ENCODE measurements at regions not wholly inside any gene's neighbourhood (a gene's known extent, or its start where the extent isn't known, plus 50 kb on each side); places are given as distances from the start of the nearest gene placed in this dataset.

DNA sequence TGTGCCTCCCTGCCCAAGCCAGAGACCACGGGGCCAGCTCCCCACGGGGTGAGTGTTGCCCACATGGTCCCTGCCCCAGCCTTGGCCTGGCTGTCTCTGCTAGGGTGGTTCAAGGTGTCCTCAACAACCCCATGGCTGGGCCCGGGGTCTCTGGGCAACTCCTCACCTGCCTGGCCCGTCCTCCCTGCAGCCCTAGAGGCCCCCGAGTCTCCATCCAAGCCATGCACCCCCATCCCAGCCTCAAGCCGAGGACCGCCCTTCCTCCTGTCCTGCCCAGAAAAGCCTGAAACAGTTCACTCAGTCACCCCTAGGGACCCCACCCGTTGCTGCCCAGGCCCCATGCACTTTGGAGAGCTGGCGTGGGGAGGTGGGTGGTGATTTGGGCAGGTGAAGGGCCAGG lies 120.9 kb downstream of the FAM53A start:
- H3K27me3 ChIP-seq (ENCODE audit: insufficient read depth, low read length), result peaks cover 1% of the 10 kb centered on the region
- H2AFZ ChIP-seq (ENCODE audit: low read length), result no peak overlapping the region
- no peaks in the 10 kb centered on the region for H4K20me1 ChIP-seq (ENCODE audit: insufficient read depth, low read length)
- no peaks in the 10 kb centered on the region for H3K4me1 ChIP-seq (ENCODE audit: insufficient read depth, low read length)
- TF ChIP-seq, protein P1, sequence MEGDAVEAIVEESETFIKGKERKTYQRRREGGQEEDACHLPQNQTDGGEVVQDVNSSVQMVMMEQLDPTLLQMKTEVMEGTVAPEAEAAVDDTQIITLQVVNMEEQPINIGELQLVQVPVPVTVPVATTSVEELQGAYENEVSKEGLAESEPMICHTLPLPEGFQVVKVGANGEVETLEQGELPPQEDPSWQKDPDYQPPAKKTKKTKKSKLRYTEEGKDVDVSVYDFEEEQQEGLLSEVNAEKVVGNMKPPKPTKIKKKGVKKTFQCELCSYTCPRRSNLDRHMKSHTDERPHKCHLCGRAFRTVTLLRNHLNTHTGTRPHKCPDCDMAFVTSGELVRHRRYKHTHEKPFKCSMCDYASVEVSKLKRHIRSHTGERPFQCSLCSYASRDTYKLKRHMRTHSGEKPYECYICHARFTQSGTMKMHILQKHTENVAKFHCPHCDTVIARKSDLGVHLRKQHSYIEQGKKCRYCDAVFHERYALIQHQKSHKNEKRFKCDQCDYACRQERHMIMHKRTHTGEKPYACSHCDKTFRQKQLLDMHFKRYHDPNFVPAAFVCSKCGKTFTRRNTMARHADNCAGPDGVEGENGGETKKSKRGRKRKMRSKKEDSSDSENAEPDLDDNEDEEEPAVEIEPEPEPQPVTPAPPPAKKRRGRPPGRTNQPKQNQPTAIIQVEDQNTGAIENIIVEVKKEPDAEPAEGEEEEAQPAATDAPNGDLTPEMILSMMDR (IDR thresholded peaks at IDR 0.05; ENCODE audit: extremely low read depth, low read depth, low read length), result no peak
- no peaks in the 10 kb centered on the region for H3K79me2 ChIP-seq (ENCODE audit: insufficient read depth, low read length)
- H3K9me3 ChIP-seq (ENCODE audit: low read depth, low read length), result no peaks in the 10 kb centered on the region
- H3K4me3 ChIP-seq (ENCODE audit: insufficient read depth, low read length), result no peak overlapping the region
- H3K36me3 ChIP-seq (ENCODE audit: insufficient read depth, low read length), result no peaks in the 10 kb centered on the region
- no peak for DNase-seq (ENCODE audit: insufficient read length, low spot score, missing footprints)
- H3K4me2 ChIP-seq (ENCODE audit: insufficient read depth, low read length), result no peak overlapping the region
- no peak overlapping the region for H3K27ac ChIP-seq (ENCODE audit: low read depth, low read length)

- TF ChIP-seq, protein P1 (IDR thresholded peaks at IDR 0.05; ENCODE audit: extremely low read depth, low read depth, low read length), result no peak
- no peak for DNase-seq (ENCODE audit: insufficient read length, low spot score, missing footprints)
- Histone ChIP-seq H3K27me3 (ENCODE audit: insufficient read depth, low read length) (peaks cover 4% of the 10 kb centered on the region), H3K4me1 (ENCODE audit: insufficient read depth, low read length) (no peaks in the 10 kb centered on the region), H3K4me2 (ENCODE audit: insufficient read depth, low read length) (no peak overlapping the region), H3K36me3 (ENCODE audit: insufficient read depth, low read length) (no peaks in the 10 kb centered on the region), H3K27ac (ENCODE audit: low read depth, low read length) (no peak overlapping the region), H4K20me1 (ENCODE audit: insufficient read depth, low read length) (no peaks in the 10 kb centered on the region), H3K4me3 (ENCODE audit: insufficient read depth, low read length) (no peak overlapping the region), H2AFZ (ENCODE audit: low read length) (no peak overlapping the region), H3K79me2 (ENCODE audit: insufficient read depth, low read length) (no peaks in the 10 kb centered on the region), H3K9me3 (ENCODE audit: low read depth, low read length) (no peaks in the 10 kb centered on the region)
These were observed 121.3 kb downstream of the FAM53A start for GRCh38 chr4:1562771-1563170.

- DNase-seq (ENCODE audit: insufficient read length, low spot score, missing footprints), result no peak
- TF ChIP-seq, protein P1 (IDR thresholded peaks at IDR 0.05; ENCODE audit: extremely low read depth, low read depth, low read length), result no peak
- peaks cover 4% of the 10 kb centered on the region for H3K27me3 ChIP-seq (ENCODE audit: insufficient read depth, low read length)
These were observed 121.7 kb downstream of the FAM53A start for GRCh38 chr4:1562371-1562770.

GRCh38 chr4:1561286-1561990 lies 122.7 kb downstream of the FAM53A start:
- Histone ChIP-seq H3K4me1 (ENCODE audit: insufficient read depth, low read length) (no peaks in the 10 kb centered on the region), H3K27me3 (ENCODE audit: insufficient read depth, low read length) (peaks cover 10% of the 10 kb centered on the region), H3K4me3 (ENCODE audit: insufficient read depth, low read length) (no peak overlapping the region), H3K4me2 (ENCODE audit: insufficient read depth, low read length) (no peak overlapping the region), H3K79me2 (ENCODE audit: insufficient read depth, low read length) (no peaks in the 10 kb centered on the region), H4K20me1 (ENCODE audit: insufficient read depth, low read length) (no peaks in the 10 kb centered on the region), H2AFZ (ENCODE audit: low read length) (no peak overlapping the region), H3K36me3 (ENCODE audit: insufficient read depth, low read length) (no peaks in the 10 kb centered on the region), H3K9me3 (ENCODE audit: low read depth, low read length) (no peaks in the 10 kb centered on the region), H3K27ac (ENCODE audit: low read depth, low read length) (no peak overlapping the region)
- TF ChIP-seq, protein P1 (IDR thresholded peaks at IDR 0.05; ENCODE audit: extremely low read depth, low read depth, low read length), result no peak
- no peak for DNase-seq (ENCODE audit: insufficient read length, low spot score, missing footprints)

More at GRCh38 chr4:1562371-1562770, 121.7 kb downstream of the FAM53A start:
- Histone ChIP-seq H3K27ac (ENCODE audit: low read depth, low read length) (no peak overlapping the region), H3K4me1 (ENCODE audit: insufficient read depth, low read length) (no peaks in the 10 kb centered on the region), H3K9me3 (ENCODE audit: low read depth, low read length) (no peaks in the 10 kb centered on the region), H2AFZ (ENCODE audit: low read length) (no peak overlapping the region), H3K4me2 (ENCODE audit: insufficient read depth, low read length) (no peak overlapping the region), H3K79me2 (ENCODE audit: insufficient read depth, low read length) (no peaks in the 10 kb centered on the region), H4K20me1 (ENCODE audit: insufficient read depth, low read length) (no peaks in the 10 kb centered on the region), H3K4me3 (ENCODE audit: insufficient read depth, low read length) (no peak overlapping the region), H3K36me3 (ENCODE audit: insufficient read depth, low read length) (no peaks in the 10 kb centered on the region)

All from osteoblast (primary cell).